ENCODE measurements at regions not wholly inside any gene's neighbourhood (a gene's known extent, or its start where the extent isn't known, plus 50 kb on each side); places are given as distances from the start of the nearest gene placed in this dataset.
"Not testable (repeated sequence)": the region's sequence is repeated elsewhere in the genome, so short reads cannot be mapped to it uniquely, and the experiment has no call there.

- no peak for DNase-seq
Observed at GRCh38 chr3:184479426-184480126, 82.0 kb upstream of the EPHB3 start.

- DNase-seq, result no peak
Observed at GRCh38 chr3:184480831-184481230, 80.8 kb upstream of the EPHB3 start.

GRCh38 chr3:184481984-184482671 is 79.5 kb upstream of the EPHB3 start:
- no peak for DNase-seq

GRCh38 chr3:184485241-184485640 is 76.3 kb upstream of the EPHB3 start:
- DNase-seq, result no peak

GRCh38 chr3:184485906-184486305 is 75.7 kb upstream of the EPHB3 start:
- DNase-seq, result no peak

DNA sequence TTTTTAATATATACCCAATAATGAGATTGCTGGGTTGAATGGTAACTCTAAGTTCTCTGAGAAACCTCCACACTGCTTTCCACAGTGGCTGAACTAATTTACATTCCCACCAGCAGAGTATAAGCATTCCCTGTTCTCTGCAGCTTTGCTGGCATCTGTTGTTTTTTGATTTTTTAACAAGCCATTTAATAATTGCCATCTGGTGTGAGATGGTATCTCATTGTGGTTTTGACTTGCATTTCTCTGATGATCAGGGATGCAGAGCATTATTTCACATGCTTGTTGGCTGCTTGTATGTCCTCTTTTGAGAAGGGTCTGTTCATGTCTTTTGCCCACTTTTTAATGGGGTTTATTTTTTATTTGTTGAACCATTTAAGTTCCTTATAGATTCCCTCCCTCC is 75.0 kb upstream of the EPHB3 start:
- no peak for DNase-seq

DNA sequence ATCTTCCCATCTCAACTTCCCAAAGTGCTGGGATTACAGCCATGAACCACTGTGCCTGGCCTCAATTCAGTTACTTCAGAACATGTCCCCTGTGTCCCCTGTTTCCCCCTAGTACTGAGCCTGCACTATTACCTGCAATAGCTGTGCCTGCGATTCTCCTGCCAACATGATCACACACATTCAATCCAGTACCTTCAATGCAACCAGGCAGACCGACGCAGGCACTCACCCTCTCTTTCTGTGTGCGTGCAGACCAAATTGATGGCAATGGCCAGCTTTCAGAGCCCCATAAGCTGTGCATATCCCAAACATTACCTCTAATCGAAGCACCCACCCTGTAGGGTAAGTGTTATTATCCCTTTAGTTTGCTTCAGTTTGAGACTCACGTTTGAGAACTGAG is 73.0 kb upstream of the EPHB3 start:
- DNase-seq, result no peak

DNA sequence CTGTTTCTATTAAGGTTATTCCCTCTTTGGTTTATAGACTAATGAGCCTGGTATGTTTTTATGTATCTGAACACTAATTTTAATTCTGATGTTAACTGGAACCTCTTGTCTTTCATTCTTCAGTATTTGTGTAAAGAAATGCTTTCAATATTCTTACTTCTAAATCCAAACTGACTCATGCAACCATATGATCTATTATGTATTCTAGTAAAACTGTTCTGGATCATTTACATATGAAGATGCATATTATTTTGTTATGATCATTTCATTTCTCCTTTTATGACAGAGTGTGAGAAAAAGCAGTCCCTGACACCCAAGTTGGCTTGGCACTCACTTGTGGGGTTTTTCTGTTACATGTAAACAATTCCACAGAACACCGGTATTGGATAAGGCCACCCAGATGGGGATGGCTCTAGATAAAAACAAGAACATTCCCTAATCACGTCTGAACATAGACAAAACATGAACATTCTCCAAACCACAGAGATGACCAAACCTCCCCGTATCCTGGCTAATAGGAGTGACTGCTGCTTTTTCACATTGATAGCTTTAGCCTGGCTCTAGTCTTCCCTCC is 72.2 kb upstream of the EPHB3 start:
- no peak for DNase-seq

DNA sequence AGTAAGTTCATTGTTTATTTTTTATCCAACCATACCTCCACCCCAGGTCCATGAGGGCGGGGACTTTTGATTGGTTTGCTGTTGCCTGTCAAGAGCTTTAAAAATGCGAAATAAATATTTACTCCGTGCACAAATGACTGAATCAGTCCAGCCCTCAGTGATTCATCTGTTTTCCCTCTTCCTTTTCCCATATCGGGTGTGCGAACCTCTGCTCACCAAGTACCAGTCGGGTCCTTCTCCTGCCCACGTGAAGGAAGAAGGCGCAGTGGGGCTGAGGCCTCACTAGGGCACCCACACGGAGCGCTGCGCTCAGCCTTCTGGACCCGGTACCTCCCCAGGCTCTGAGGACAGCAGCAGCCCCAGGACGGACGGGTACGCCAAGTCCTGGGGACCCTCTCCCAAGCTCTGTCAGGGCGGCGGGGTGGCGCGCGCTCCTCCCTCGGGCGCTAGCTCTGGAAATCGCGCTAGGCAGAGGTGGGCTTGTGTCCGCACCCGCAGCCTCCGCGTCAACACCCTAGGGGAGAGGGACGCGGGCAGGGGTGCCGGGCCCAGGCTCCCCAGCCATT is 70.5 kb upstream of the EPHB3 start:
- DNase-seq, result no peak

- DNase-seq, result no peak
Observed at GRCh38 chr3:184491867-184492615, 69.5 kb upstream of the EPHB3 start.

DNA sequence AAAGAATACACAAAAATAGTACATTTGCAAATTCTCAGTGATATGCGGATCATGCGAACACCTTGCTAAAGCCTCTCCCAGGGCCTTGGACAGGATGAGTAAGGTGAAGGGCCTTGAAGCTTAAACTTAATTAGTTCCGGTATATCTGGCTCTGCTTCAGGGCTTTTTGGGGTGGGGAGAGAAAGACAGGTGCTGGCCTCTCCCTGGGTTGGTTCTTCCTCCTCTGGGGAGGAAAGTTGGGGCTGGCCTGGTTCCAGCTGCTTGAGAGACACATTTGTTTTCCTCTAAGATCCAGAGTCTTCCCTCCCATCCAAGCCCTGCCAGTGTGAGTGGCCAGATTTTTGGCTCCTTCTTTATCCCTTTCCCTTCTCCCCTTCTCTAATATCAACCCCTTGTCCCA is 64.7 kb upstream of the EPHB3 start:
- DNase-seq, result no peak

GRCh38 chr3:184497804-184498203 is 63.8 kb upstream of the EPHB3 start:
- no peak for DNase-seq

DNA sequence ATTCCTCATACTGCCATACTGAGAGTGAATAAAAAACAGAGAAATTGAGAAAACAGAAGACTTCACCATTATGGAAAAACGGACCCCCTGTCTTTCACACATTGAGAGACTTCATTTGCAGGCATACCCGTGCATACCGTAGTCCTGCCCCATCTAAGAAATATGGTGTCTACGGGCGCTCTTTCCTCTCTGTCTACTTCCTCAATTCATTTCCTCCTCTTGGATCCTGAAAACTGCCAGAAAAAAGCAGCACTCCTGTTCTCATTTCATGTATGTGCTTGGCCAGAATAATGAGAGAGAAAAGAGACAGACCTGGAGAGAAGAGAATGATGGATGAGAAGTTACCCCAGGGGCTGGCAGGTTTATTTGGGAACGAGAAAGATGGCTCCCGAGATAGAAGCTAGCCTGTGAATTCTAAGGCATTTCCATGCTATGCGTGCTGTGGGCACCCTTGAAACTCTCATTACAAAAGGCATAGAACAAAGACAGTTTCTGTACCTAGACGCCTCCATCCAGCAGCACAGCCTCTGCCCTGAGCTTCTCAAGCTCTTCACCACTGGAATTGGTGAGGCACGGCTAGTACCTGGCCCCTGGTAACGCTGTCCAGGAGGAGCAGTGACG is 62.5 kb upstream of the EPHB3 start:
- no peak for DNase-seq

DNA sequence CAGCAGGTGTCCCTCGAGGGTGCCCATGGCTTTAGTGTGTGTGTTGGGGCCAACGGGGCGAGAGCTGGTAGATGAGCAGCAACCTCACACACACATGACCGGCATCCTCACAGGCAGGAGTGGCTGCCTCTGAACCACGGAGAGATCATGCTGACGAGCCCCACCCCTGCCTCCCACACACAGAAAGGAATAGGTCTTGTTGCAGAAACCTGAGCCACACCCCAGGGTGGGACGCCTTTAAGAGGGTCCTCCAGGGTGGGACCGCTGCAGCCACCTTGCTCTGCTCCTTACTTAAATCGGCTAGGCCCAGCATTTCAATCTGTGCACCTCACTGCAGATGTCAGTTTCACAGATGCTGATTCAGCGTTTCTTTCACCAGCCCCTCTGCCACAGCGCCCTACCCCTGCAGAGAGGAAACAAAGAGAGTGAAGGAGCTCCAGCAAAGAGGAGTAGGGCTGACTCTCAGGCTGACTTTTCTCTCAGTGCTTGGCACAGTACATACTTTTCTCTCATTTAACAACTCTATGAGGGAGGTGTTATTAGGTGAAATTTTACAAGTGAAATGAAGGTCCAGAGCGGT is 61.2 kb upstream of the EPHB3 start:
- no peak for DNase-seq

DNA sequence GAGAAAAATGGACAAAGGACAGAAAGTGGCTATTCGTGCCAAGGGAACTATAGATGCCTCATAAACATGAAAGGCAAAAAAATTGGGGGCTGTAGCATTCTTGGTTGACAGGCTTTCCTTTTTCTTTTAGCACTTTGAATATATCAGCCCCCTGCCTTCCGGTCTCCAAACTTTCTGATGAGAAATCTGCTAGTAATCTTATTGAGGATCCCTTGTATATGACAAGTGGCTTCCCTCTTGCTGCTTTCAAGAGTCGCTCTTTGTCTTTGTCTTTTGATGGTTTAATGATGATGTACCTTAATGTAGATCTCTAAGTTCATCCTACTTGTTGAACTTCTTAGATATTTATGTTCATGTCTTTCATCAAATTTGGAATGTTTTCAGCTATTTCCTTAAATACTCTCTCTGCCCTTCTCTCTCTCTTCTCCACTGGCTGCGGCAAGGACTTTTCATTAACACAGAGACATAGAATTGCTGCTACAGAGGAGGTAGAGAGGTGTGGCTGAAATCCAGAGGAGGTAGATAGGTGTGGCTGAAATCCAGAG is 59.4 kb upstream of the EPHB3 start:
- no peak for DNase-seq

DNA sequence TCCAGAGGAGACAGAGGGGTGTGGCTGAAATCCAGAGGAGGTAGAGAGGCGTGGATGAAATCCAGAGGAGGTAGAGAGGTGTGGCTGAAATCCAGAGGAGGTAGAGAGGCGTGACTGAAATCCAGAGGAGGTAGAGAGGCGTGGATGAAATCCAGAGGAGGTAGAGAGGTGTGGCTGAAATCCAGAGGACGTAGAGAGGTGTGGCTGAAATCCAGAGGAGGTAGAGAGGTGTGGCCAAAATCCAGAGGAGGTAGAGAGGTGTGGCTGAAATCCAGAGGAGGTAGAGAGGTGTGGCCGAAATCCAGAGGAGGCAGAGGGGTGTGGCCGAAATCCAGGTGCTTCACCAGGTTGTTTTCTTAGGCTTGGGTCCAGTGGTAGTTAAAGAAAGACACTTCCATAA is 58.7 kb upstream of the EPHB3 start:
- DNase-seq, result not testable (repeated sequence)

DNA sequence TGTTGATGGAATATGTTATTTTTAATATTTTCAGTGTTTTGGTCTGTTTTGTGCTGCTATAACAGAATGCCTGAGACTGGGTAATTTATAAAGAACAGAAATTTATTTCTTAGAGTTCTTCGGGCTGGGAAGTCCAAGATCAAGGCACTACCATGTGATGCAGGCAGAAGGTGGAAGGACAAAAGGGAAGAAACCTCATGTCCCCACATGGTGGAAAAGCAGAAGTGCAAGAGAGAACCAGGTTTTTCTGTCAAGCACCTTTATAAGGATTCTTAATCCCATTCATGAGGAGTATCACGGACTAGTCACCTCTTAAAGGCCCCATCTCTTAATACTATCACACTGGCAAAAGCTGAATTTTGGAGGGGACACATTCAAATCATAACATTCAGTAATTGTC is 57.9 kb upstream of the EPHB3 start:
- no peak for DNase-seq

- no peak for DNase-seq
Observed at GRCh38 chr3:184505076-184505878, 56.3 kb upstream of the EPHB3 start.

DNA sequence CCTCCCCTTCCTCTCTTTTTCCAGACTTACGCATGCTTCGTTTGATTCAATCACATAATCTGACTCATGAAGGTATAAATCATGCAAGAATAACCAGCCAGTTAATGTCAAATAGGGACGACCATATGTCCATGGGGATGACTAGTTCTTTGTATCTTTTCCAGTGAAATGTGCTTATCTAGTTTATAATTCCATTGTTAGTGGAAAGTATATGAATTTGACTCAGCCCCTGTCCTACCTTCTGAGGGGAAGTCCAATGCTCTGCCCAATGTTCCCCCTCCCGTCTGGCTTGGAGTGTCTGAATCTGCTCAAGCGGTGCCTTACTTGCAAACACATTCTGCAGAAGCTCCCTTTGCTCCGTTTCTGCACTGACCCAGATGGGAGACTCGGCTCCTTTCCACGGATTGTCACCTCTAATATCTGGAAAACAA is 55.0 kb upstream of the EPHB3 start:
- DNase-seq, result no peak

- DNase-seq, result no peak
Observed at GRCh38 chr3:184508938-184509337, 52.6 kb upstream of the EPHB3 start.

DNA sequence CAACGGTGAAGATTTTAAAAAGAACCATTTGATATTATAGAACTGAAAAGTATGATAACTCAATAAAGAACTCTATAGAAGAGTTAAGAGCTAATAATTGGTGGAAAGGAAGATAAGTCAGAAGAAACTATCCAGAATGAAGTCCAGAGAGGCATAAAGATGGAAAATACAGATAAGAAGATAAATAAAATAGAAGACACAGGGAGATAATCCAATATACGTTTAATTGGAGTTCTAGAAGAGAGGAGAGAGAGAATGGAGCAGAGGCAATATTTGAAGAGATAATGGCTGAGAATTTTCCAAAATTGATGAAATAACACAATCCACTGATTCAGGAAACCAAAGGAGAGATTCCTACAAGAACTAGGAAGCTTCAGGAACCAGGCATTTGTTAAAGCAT is 49.8 kb upstream of the EPHB3 start:
- no peak for DNase-seq

Data from NCI-H69 (cell line).